Tibial nerve (tissue), 4 donors: ENCODE measurements at regions not wholly inside any gene's neighbourhood (a gene's known extent, or its start where the extent isn't known, plus 50 kb on each side); places are given as distances from the start of the nearest gene placed in this dataset.

Source experiments
- DNase-seq, 2 donors: peaks; one replicate each; pipeline ENCODE4 v3.0.0-alpha.2; 2019; ENCODE audit warnings: low spot score in 2 of 2
- H3K27ac ChIP-seq, 4 donors: fragments of 200-600 bp; sonication (generic) in 3 of 4; one replicate each; pipeline ENCODE4 v1.5.1; 2017 to 2019; ENCODE audit warnings: mild to moderate bottlenecking in 1 of 4
- H3K27me3 ChIP-seq, 2 donors: fragments of 200-600 bp; sonication (generic) in 1 of 2; one replicate each; pipeline versions ENCODE4 v1.5.1 to v1.6.0; 2017 to 2019
- H3K36me3 ChIP-seq, 3 donors: fragments of 200-600 bp; sonication (generic); one replicate each; pipeline ENCODE4 v1.5.1; 2018 to 2019
- H3K4me1 ChIP-seq, 4 donors: fragments of 200-600 bp; sonication (generic) in 3 of 4; one replicate each; pipeline ENCODE4 v1.5.1; 2017 to 2019
- H3K4me3 ChIP-seq, 4 donors: fragments of 200-600 bp; sonication (generic) in 3 of 4; one replicate each; pipeline ENCODE4 v1.5.1; 2017 to 2019; ENCODE audit warnings: mild to moderate bottlenecking in 1 of 4, moderate library complexity in 1 of 4
- H3K9me3 ChIP-seq, 4 donors: fragments of 200-600 bp; sonication (generic) in 3 of 4; one replicate each; pipeline ENCODE4 v1.5.1; 2017 to 2019
- CTCF ChIP-seq, 5 experiments: fragments of 200-600 bp in 3 of 5; fragments of 450-650 bp in 2 of 5; sonication (generic) in 3 of 5; IDR thresholded peaks; one replicate each; pipeline ENCODE4 v1.5.1; 2016 to 2019; ENCODE audit warnings: antibody characterized with exemption in 5 of 5, mild to moderate bottlenecking in 3 of 5, moderate library complexity in 2 of 5
- EP300 ChIP-seq, 2 donors: sonication (generic); formaldehyde crosslinking; IDR thresholded peaks; one replicate each; pipeline ENCODE4 v1.6.1; 2017; ENCODE audit warnings: antibody characterized with exemption in 2 of 2, mild to moderate bottlenecking in 1 of 2
- POLR2A ChIP-seq, 2 donors: fragments of 450-650 bp; IDR thresholded peaks; one replicate each; pipeline ENCODE4 v1.6.1; 2017; ENCODE audit warnings: antibody characterized with exemption in 2 of 2, mild to moderate bottlenecking in 2 of 2, moderate library complexity in 2 of 2
- WGBS, 2 donors: methylation state at CpG; one replicate each; pipeline ENCODE4 v1.1.5; 2018; 5-methylcytosine and 5-hydroxymethylcytosine counted together

GRCh38 chr13:106156468-106156867 lies 379.0 kb downstream of the EFNB2 start:
- no peak for DNase-seq
- Histone ChIP-seq H3K9me3 (no peaks in the 10 kb centered on the region), H3K27ac (no peak overlapping the region), H3K36me3 (no peaks in the 10 kb centered on the region), H3K4me3 (no peak overlapping the region), H3K27me3 (no peaks in the 10 kb centered on the region), H3K4me1 (peaks cover 0 to 14% (median 0%) of the 10 kb centered on the region in 4 donors)
- TF ChIP-seq POLR2A (IDR thresholded peaks at IDR 0.05) (no peak), EP300 (IDR thresholded peaks at IDR 0.05) (no peak)
- WGBS, 2 donors = 83 to 84% methylated on average over 4 of the region's 4 CpGs

- H3K27me3 ChIP-seq = no peaks in the 10 kb centered on the region
- no peak overlapping the region for H3K27ac ChIP-seq
- TF ChIP-seq EP300 (IDR thresholded peaks at IDR 0.05) (no peak), POLR2A (IDR thresholded peaks at IDR 0.05) (no peak), CTCF (IDR thresholded peaks at IDR 0.05) (no peak)
- 92 to 93% methylated on average over 6 of the region's 6 CpGs for WGBS, 2 donors
- H3K4me1 ChIP-seq = peaks cover 0 to 7% (median 0%) of the 10 kb centered on the region in 4 donors
- no peaks in the 10 kb centered on the region for H3K9me3 ChIP-seq
- no peak overlapping the region for H3K4me3 ChIP-seq
- DNase-seq = no peak
- H3K36me3 ChIP-seq = no peaks in the 10 kb centered on the region
These were observed 380.1 kb downstream of the EFNB2 start for GRCh38 chr13:106155411-106155810.

- DNase-seq = no peak
- no peak overlapping the region for H3K4me3 ChIP-seq
- peaks cover 0 to 3% (median 0%) of the 10 kb centered on the region in 4 donors for H3K4me1 ChIP-seq
- no peaks in the 10 kb centered on the region for H3K36me3 ChIP-seq
- H3K9me3 ChIP-seq = no peaks in the 10 kb centered on the region
- no peak for TF ChIP-seq CTCF (IDR thresholded peaks at IDR 0.05)
- no peak for TF ChIP-seq POLR2A (IDR thresholded peaks at IDR 0.05)
- TF ChIP-seq EP300 (IDR thresholded peaks at IDR 0.05) = no peak
- H3K27ac ChIP-seq = no peak overlapping the region
- WGBS, 2 donors = 80 to 100% methylated on average over 1 of the region's 1 CpG
- H3K27me3 ChIP-seq = no peaks in the 10 kb centered on the region
These were observed 381.6 kb downstream of the EFNB2 start for GRCh38 chr13:106153876-106154275.

- H3K27me3 ChIP-seq = no peaks in the 10 kb centered on the region
- DNase-seq = no peak
- no peak overlapping the region for H3K27ac ChIP-seq
- peaks cover 0 to 3% (median 0%) of the 10 kb centered on the region in 4 donors for H3K4me1 ChIP-seq
- H3K4me3 ChIP-seq = no peak overlapping the region
- 92 to 93% methylated on average over 9 of the region's 9 CpGs for WGBS, 2 donors
- no peaks in the 10 kb centered on the region for H3K36me3 ChIP-seq
- H3K9me3 ChIP-seq = no peaks in the 10 kb centered on the region
- TF ChIP-seq EP300 (IDR thresholded peaks at IDR 0.05) (no peak), POLR2A (IDR thresholded peaks at IDR 0.05) (no peak), CTCF (IDR thresholded peaks at IDR 0.05) (no peak)
These were observed 382.4 kb downstream of the EFNB2 start for GRCh38 chr13:106153041-106153440.

GRCh38 chr13:106152047-106152446 lies 383.4 kb downstream of the EFNB2 start:
- no peak for DNase-seq
- H3K36me3 ChIP-seq = no peaks in the 10 kb centered on the region
- H3K9me3 ChIP-seq = no peaks in the 10 kb centered on the region
- no peak for TF ChIP-seq CTCF (IDR thresholded peaks at IDR 0.05)
- WGBS, 2 donors = 85 to 92% methylated on average over 3 of the region's 3 CpGs
- H3K4me3 ChIP-seq = no peak overlapping the region
- H3K27me3 ChIP-seq = no peaks in the 10 kb centered on the region
- H3K27ac ChIP-seq = no peak overlapping the region
- H3K4me1 ChIP-seq = peaks cover 0 to 3% (median 0%) of the 10 kb centered on the region in 4 donors
